NCI-H2227 (cell line): ENCODE measurements at regions not wholly inside any gene's neighbourhood (a gene's known extent, or its start where the extent isn't known, plus 50 kb on each side); places are given as distances from the start of the nearest gene placed in this dataset.

Experiments
- DNase-seq: peaks from one replicate; lab custom pipeline; 2025; ENCODE audit not compliant: unreplicated experiment; lab: John Stamatoyannopoulos, UW

GRCh38 chr5:175765858-175766257, 105.5 kb upstream of the CPLX2 start:
- no peak for DNase-seq

GRCh38 chr5:175766963-175767362, 104.4 kb upstream of the CPLX2 start:
- no peak for DNase-seq

- peak; percentile 30 for DNase-seq
Observed at GRCh38 chr5:175772747-175773533, 98.4 kb upstream of the CPLX2 start.

GRCh38 chr5:175773534-175774070, 97.8 kb upstream of the CPLX2 start:
- no peak for DNase-seq

- no peak for DNase-seq
Observed at GRCh38 chr5:175775416-175775815, 96.0 kb upstream of the CPLX2 start.

- DNase-seq = peak; percentile 47
Observed at GRCh38 chr5:175778951-175779503, 92.4 kb upstream of the CPLX2 start.

- DNase-seq = no peak
Observed at GRCh38 chr5:175783739-175784138, 87.6 kb upstream of the CPLX2 start.

GRCh38 chr5:175784230-175784629, 87.1 kb upstream of the CPLX2 start:
- DNase-seq = no peak

GRCh38 chr5:175785681-175786080, 85.7 kb upstream of the CPLX2 start:
- DNase-seq = no peak

GRCh38 chr5:175788155-175788787, 83.1 kb upstream of the CPLX2 start:
- no peak for DNase-seq

- DNase-seq = no peak
Observed at GRCh38 chr5:175789670-175790069, 81.7 kb upstream of the CPLX2 start.

GRCh38 chr5:175790796-175791195, 80.6 kb upstream of the CPLX2 start:
- no peak for DNase-seq

GRCh38 chr5:175795959-175796358, 75.4 kb upstream of the CPLX2 start:
- no peak for DNase-seq

GRCh38 chr5:175796536-175797499, 74.6 kb upstream of the CPLX2 start:
- DNase-seq = peak; percentile 66

- DNase-seq = peak; percentile 84
Observed at GRCh38 chr5:175797521-175798038, 73.8 kb upstream of the CPLX2 start.

GRCh38 chr5:175798626-175799025, 72.8 kb upstream of the CPLX2 start:
- DNase-seq = no peak

- DNase-seq = no peak
Observed at GRCh38 chr5:175800656-175801081, 70.7 kb upstream of the CPLX2 start.

- no peak for DNase-seq
Observed at GRCh38 chr5:175802361-175802760, 69.0 kb upstream of the CPLX2 start.

- no peak for DNase-seq
Observed at GRCh38 chr5:175803254-175803653, 68.1 kb upstream of the CPLX2 start.

GRCh38 chr5:175803736-175804454, 67.5 kb upstream of the CPLX2 start:
- no peak for DNase-seq
